A172 (cell line): ENCODE measurements at regions not wholly inside any gene's neighbourhood (a gene's known extent, or its start where the extent isn't known, plus 50 kb on each side); places are given as distances from the start of the nearest gene placed in this dataset.

Source experiments
- DNase-seq: peaks from one replicate; pipeline ENCODE4 v3.0.0-alpha.2; 2015; ENCODE audit warnings: low spot score

- DNase-seq: peak; percentile 24
These were observed 89.0 kb upstream of the PIK3CG start for GRCh38 chr7:106775975-106776607.

GRCh38 chr7:106776618-106777347 is 88.3 kb upstream of the PIK3CG start:
- DNase-seq: no peak

DNA sequence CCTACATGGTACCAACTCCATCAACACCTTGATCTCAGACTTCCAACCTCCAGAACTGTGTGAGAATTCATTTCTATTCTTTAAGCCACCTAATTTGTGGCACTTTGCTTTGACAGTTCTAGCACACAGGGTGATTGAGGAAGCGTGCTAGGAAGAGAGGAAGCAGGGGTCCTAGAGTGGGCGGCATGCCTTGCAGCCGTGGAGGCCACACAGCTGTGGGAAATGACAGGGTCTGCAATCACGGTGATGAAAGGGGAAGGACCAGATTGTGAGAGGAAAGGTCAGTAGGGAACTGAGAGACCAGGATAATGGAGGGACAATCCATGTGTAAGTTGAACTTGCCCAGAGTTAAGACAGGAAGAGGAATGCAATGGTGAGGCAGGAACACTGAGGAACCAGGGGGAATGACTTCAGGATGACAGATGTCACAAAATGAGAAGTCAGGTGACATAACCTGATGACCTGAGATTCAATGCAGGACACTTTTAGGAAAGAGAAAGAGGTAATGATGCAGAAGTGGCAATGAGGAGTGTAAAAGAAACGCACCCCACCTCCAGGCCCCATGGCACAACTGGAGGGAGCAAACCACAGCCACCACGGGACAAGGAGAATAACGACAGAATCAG is 87.3 kb upstream of the PIK3CG start:
- DNase-seq: no peak

DNA sequence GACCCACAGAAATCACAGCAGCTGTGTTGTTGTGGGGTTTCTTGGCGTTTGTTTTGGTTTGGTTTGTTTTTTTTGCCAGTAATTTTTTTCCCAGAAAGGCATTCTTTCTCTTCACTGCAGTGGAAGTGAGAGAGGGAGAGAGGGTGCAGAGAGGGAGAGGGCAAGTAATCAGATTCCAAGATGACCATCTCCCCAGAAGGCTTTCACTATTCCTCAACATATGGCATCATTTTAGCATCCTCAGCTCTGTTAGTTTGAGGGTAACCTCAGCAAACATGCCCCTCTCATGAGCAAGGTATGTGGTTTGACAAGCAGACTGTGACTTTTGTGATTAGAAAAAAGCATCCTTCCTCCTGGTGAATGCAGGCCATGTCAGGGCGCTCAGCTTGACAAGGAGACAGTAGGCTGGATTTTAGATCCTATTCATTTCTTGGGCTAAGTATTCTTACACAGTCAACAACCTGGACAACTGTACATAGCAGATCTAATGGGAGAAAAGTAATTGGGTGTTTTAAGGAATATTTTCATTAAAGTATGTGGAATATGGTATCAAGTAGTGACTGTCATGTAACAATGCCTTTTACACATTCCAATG is 86.3 kb upstream of the PIK3CG start:
- no peak for DNase-seq

- peak; percentile 21 for DNase-seq
These were observed 85.2 kb upstream of the PIK3CG start for GRCh38 chr7:106779877-106780276.

- DNase-seq: no peak
These were observed 84.1 kb upstream of the PIK3CG start for GRCh38 chr7:106781007-106781406.

DNA sequence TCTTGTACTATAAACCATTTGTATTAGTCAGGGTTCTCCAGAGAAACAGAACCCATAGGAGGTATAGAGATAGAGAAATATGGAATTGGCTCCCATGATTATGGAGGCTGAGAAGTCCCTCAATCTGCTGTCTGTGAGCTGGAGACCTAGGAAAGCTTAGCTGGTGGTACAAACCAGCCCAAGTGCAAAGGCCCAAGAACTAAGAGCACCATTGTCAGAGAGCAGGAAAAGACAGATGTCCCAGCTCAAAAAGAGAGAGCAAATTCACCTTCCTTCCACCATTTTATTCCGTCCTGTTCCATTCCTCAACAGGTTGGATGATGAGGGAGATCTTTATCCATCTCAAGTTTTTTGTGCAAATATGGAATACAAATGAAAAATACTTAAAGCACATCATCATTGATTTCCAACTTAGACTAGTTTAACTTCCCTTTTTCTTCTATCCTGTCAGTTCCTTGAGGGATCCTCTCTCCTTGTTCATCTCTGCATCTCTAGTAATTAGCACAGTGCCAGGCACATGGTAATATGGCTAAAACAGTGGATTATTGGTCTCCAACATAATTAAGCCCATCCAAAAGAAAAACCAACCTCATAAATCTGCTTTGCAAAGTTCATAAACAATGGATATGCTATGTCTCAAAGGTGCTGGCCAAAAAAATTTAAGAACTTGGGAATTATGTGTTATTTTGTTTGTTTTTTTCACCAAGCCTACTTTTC is 83.1 kb upstream of the PIK3CG start:
- DNase-seq: no peak

- no peak for DNase-seq
These were observed 81.8 kb upstream of the PIK3CG start for GRCh38 chr7:106783286-106783685.

DNA sequence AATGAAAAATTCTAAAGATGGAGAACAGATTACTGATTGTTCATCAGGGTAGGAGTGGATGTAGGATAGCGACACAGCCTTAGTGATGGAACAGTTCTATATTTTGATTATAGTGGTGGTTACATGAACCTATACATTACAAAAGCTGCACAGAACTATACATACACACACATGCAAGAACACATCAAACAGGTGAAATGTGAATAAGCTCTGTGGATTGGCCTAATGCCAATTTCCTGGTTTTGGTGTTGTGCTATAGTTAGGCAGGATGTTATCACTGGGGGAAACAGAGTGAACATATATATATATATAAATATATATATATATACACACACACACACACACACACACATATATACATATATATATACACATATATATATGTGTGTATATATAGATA is 76.4 kb upstream of the PIK3CG start:
- DNase-seq: no peak

DNA sequence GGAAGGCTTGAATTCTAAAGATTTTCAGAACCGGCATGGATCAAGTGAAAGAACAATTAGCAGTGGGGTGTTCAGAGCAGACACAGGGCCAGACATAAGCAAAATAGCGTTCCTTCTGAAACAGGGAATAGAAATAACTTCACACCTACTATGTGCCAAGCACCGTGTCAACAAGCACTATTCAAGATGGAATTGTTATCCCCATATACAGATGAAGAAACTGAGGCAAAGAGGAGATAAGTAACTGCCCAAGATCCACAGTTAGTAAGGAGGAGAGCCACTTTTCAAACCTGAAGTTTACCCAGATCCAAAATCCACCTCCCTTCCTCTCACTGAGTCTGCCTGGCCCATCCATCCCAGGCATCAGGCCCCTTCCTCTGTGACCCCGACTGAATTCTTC is 73.6 kb upstream of the PIK3CG start:
- DNase-seq: no peak

DNA sequence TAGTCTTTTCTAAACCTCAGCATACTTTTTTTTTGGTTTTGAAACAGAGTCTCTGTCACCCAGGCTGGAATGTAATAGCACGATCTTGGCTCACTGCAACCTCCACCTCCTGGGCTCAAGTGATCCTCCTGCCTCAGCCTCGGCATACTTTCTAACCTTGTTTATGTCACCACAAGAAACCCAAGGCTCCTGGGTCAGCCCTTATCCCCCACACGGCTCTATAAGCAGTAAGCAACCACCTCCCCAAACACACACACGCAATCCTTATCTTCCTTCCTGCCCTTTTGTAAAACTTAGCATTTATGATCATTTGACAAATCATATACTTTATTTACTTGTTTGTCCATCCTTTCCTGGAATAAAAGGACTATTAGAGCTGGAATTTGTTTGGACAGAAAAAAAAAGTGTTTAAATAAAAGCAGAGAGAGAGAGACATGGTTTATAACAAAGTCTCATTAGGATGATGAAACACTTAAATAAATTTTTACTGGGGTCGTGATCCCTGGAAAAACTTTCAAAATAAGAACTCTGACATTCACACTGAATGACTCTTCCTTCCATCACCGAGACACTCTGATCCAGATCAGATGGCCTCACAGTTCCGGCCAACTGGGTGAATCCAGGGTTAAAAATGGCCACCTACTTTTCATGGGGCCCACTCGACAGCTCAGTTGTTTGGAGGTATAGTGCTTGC is 72.7 kb upstream of the PIK3CG start:
- no peak for DNase-seq

DNA sequence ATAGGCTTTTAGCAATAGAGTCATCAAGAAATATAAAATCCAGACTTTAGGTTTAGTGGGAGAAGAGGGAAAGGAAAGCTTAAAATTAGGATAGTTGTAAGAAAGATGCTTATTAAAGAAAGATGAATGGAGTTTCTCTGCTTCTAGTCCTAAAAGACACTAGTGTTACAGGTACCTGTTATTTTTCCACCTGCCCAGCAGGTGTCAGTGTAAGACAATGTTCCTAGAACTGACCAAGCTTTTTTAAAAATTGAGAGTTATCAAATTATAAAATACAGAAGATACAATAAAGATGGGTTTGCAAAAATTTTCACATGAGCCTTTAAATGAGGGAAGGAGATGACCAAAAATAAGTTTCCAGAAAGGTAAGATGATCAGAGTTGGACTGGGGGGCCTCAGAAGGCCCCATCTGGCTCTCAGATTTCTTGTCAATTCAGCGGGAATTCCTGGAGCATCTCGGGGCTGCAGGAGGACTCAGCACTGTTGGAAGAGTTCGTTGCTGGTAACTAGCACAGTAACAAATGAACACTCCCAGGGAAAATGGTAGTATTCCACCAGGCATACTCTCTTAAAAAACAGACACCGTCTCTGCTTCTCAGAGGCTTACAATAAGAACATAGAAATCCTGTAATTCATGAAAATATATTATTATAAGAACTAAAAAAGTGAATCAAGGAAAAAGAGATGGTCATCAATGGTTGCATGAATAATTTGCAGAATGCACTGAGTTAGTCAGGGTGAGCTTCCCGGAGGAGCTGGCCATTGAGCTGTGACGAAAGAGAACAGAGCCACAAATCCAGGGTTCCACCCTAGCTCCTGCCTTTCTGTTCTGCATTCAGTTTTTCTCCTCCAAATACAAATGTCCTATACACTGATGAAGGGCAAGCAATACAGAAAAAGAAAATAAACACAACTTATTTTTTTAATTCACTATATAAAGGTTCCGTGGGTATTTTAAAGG is 71.8 kb upstream of the PIK3CG start:
- peak; percentile 39 for DNase-seq

DNA sequence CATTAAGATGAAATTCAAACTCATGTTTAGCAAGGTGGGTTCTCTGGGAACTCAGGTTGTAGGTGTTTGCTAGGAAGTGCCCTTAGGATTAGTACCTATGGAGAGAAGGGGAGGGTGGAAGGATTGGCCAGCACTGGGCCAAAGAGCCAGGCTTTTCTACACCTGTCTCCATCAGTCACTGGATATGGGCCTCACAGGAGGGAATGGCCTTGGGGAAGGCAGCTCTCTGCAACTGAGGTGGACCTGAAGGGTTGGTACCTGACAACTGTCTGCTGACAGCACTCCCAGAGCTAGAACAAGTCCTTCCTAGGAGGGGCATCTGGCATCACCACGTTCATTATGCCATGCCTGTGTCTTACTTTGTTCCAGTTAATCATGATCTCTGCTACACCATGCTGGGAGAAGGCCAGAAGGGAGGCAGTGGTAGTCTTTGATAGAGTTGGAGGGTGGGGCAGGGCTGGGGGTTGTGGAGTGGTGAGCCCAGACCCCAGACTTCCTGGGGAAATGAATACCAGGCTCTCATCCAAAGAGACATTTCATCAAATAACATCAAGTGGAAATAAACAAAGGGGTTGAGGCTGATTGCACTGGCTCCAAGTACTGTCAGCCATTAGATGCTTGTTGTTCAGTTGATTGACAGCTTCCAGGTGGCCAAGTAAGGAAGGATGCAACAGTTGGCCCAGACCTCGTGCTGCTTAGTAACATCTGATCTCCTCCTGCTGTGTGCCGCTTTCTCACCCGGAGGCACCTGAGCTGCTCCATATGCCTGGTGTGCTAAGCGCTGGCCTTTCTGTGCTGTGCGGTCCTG is 70.6 kb upstream of the PIK3CG start:
- no peak for DNase-seq

DNA sequence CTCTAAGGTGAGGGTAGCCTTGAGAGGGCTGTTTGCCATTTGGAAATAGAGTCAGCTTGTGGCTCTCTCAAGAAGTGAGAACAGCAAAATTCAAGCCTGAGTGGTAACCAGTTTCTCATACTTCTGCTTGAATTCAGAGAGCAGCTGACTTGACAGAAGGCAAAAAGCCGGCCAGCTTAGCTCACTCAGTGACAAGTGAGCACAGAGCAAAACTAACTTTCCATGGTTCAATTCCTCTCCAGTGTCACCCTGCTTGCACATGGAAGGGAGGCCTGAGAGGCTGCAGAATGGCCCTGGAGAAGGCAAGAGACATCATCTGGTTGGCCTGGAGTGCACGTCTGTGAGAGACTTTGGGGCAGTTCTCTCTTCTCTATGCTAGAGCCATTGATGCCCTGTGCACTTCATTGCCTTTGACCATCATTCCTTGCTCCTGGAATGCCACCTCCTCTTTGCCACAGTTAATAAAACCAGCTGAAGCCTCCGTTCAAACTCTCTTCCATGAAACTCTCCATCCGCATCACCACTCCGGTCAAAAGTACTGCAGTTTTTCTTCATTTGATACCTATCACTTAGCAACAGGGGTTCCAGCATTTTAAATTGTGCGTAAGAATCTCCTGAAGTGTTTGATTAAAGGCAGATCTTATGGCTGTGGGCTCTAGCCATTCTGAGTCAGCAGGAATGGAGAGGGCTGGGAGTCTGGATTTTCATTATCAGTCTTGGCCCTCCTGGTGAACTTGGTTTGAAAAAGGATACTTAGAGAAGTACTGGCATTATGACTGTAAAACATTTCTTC is 69.8 kb upstream of the PIK3CG start:
- DNase-seq: no peak

- no peak for DNase-seq
These were observed 69.2 kb upstream of the PIK3CG start for GRCh38 chr7:106795877-106796231.

GRCh38 chr7:106797937-106798336 is 67.1 kb upstream of the PIK3CG start:
- no peak for DNase-seq

- no peak for DNase-seq
These were observed 62.5 kb upstream of the PIK3CG start for GRCh38 chr7:106802589-106802988.

DNA sequence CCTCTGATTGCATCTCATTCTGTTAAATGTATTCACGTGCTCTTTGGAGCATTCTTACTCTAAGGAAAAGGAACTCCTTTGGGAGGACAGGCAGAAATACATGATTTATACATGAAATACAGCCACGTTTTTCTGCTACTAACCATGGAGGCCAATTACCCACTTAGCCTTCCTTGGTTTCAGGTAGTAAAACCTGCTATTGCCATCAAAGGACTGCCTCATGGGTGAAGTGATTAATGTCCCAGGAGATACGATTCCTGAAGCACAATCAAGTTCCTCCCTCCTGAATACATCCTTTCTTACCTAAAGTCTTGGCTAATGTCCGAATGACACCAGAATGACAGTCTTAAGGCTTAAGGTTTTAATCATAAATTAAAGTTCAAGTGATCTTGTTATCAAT is 58.5 kb upstream of the PIK3CG start:
- DNase-seq: no peak

DNA sequence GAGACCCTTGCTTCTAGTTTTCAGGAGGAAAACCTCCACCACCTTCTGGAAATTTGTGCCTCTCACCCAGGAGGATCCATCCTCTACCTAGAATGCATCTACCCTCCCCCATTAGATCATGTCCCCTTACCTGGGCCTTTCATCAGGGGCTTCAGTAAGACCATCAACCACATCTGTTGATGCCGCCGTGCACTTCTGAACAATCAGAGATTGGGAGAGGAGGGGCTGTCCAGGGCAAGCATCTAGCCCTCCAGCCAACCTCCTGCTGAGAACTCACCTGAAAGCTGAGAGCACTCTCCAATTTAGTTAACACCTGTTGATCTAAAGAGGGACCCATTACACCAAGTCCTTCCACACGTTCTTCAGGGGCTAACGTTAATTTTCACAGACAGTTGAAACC is 57.6 kb upstream of the PIK3CG start:
- DNase-seq: no peak
